Kasumi-1 (cell line): ENCODE measurements at regions not wholly inside any gene's neighbourhood (a gene's known extent, or its start where the extent isn't known, plus 50 kb on each side); places are given as distances from the start of the nearest gene placed in this dataset.

ENCODE experiments used
- DNase-seq, 2 experiments: peaks; one replicate each; lab custom pipeline; 2025; lab: John Stamatoyannopoulos, UW

GRCh38 chr13:77480066-77480465 is 55.4 kb upstream of the SCEL start:
- no peak for DNase-seq

- no peak for DNase-seq
These were observed 56.2 kb upstream of the SCEL start for GRCh38 chr13:77479326-77479725.

GRCh38 chr13:77477299-77477848 is 58.1 kb upstream of the SCEL start:
- DNase-seq: no peak

GRCh38 chr13:77476456-77476855 is 59.0 kb upstream of the SCEL start:
- DNase-seq: no peak

GRCh38 chr13:77475345-77476084 is 60.0 kb upstream of the SCEL start:
- DNase-seq: no peak

- no peak for DNase-seq
These were observed 64.5 kb upstream of the SCEL start for GRCh38 chr13:77470986-77471385.

GRCh38 chr13:77466753-77467422 is 68.6 kb upstream of the SCEL start:
- no peak for DNase-seq

GRCh38 chr13:77465603-77466195 is 69.8 kb upstream of the SCEL start:
- DNase-seq: no peak

- DNase-seq: peak; percentile 80 to 81
These were observed 75.3 kb upstream of the SCEL start for GRCh38 chr13:77460195-77460594.

- no peak for DNase-seq
These were observed 75.9 kb upstream of the SCEL start for GRCh38 chr13:77459592-77459991.

- no peak for DNase-seq
These were observed 76.8 kb upstream of the SCEL start for GRCh38 chr13:77458736-77459135.

GRCh38 chr13:77457966-77458365 is 77.5 kb upstream of the SCEL start:
- no peak for DNase-seq

GRCh38 chr13:77456271-77456670 is 79.2 kb upstream of the SCEL start:
- DNase-seq: no peak

GRCh38 chr13:77449265-77449664 is 86.2 kb upstream of the SCEL start:
- no peak for DNase-seq

- DNase-seq: peak; percentile 9 to 11
These were observed 86.8 kb upstream of the SCEL start for GRCh38 chr13:77448689-77449088.

- DNase-seq: no peak
These were observed 92.0 kb upstream of the SCEL start for GRCh38 chr13:77443511-77443910.

GRCh38 chr13:77437267-77437666 is 98.2 kb upstream of the SCEL start:
- no peak for DNase-seq

GRCh38 chr13:77434289-77434688 is 101.2 kb upstream of the SCEL start:
- no peak for DNase-seq

- DNase-seq: no peak
These were observed 104.1 kb upstream of the SCEL start for GRCh38 chr13:77431449-77431848.

GRCh38 chr13:77430377-77430951 is 103.6 kb upstream of the MYCBP2 start:
- DNase-seq: no peak

GRCh38 chr13:77429320-77430142 is 102.6 kb upstream of the MYCBP2 start:
- no peak for DNase-seq

- DNase-seq: no peak
These were observed 98.8 kb upstream of the MYCBP2 start for GRCh38 chr13:77425705-77426104.
